Skeletal muscle satellite cell (primary cell): ENCODE measurements at regions not wholly inside any gene's neighbourhood (a gene's known extent, or its start where the extent isn't known, plus 50 kb on each side); places are given as distances from the start of the nearest gene placed in this dataset.
A peak's percentile ranks its signal among the peaks of the same experiment; 100 is the strongest.

Experiments
- H3K27me3 ChIP-seq: 2 replicates; pipeline ENCODE4 v1.7.0; 2013; ENCODE audit warnings: low read length; ENCODE audit not compliant: control insufficient read depth, insufficient read depth
- H3K36me3 ChIP-seq: 2 replicates; pipeline ENCODE4 v1.7.0; 2013; ENCODE audit warnings: mild to moderate bottlenecking, control low read depth, low read length; ENCODE audit not compliant: insufficient read depth
- H3K4me1 ChIP-seq: 2 replicates; pipeline ENCODE4 v1.7.0; 2013; ENCODE audit warnings: low read length; ENCODE audit not compliant: control insufficient read depth, insufficient read depth
- H3K4me2 ChIP-seq: 2 replicates; pipeline ENCODE4 v1.7.0; 2013; ENCODE audit warnings: mild to moderate bottlenecking, low read length
- H3K4me3 ChIP-seq: 2 replicates; pipeline ENCODE4 v1.7.0; 2013; ENCODE audit warnings: low read length
- H3K9ac ChIP-seq: 2 replicates; pipeline ENCODE4 v1.7.0; 2013; ENCODE audit warnings: mild to moderate bottlenecking, low read depth, low read length, moderate library complexity
- H3K9me3 ChIP-seq: replicated peaks from 2 replicates; pipeline ENCODE4 v1.7.0; 2013; ENCODE audit warnings: mild to moderate bottlenecking, control low read depth, low read length

DNA sequence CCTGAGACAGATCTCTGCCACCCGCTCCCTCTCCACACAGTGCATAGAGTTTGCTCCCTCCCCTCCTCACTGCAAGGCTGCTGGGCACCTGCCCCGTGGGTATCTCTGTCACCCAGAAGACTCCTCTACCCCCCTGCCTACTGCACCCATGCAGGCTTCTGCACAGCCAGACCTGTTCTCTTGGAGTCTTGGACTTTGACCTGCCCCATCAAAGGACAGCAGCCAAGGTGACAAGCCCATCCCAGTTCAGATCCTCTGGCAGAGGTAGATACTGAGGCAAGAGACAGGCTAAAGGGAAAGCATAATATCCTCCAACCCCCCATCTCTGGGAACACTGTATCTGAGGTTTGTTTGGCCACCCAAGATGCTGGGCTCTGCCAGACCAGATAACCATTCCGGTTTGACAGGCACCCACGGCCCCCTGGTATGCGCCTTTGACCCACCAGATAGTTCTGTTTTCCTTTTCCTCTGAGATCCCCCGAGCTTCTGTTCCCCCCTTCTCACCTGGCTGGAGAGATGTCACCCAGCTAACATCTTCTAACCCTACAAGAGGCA lies 239.6 kb downstream of the SOX9 start:
- H3K9ac ChIP-seq, result no peak overlapping the region
- H3K4me1 ChIP-seq, result peaks cover 38% of the 10 kb centered on the region
- H3K36me3 ChIP-seq, result no peaks in the 10 kb centered on the region
- no peak overlapping the region for H3K4me2 ChIP-seq
- no peaks in the 10 kb centered on the region for H3K9me3 ChIP-seq
- no peaks in the 10 kb centered on the region for H3K27me3 ChIP-seq
- no peak overlapping the region for H3K4me3 ChIP-seq

DNA sequence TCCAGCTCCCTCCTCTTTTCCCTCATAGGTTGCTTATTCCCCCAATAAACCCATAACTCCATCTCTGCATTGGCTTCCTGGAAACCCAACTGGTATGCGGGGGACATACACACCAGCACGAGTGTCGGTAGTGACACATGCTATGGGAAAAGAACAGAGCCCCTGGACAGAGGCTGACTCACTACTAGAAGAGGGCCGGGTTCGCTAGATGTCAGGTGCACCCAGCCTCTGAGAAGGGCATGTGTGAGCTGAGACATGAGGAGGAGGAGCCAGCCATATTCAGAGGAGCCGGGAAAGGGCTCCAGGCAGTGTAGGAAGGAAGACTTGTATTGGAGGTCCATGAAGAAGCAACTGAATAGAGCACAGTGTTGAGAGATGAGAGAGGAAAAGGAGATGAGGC lies 241.1 kb downstream of the SOX9 start:
- no peaks in the 10 kb centered on the region for H3K36me3 ChIP-seq
- no peak overlapping the region for H3K4me3 ChIP-seq
- peak overlapping the region; percentile 3 for H3K4me2 ChIP-seq
- no peaks in the 10 kb centered on the region for H3K9me3 ChIP-seq
- no peaks in the 10 kb centered on the region for H3K27me3 ChIP-seq
- H3K4me1 ChIP-seq, result peaks cover 38% of the 10 kb centered on the region
- H3K9ac ChIP-seq, result peak overlapping the region; percentile 10

- H3K9ac ChIP-seq, result peak overlapping the region; percentile 44
- H3K4me2 ChIP-seq, result peak overlapping the region; percentile 52
- H3K4me3 ChIP-seq, result no peak overlapping the region
- no peaks in the 10 kb centered on the region for H3K36me3 ChIP-seq
- H3K27me3 ChIP-seq, result no peaks in the 10 kb centered on the region
- H3K4me1 ChIP-seq, result peaks cover 38% of the 10 kb centered on the region
- no peaks in the 10 kb centered on the region for H3K9me3 ChIP-seq
Measured at GRCh38 chr17:72362376-72363088, 241.7 kb downstream of the SOX9 start.

- peak overlapping the region; percentile 52 for H3K4me2 ChIP-seq
- H3K27me3 ChIP-seq, result no peaks in the 10 kb centered on the region
- H3K36me3 ChIP-seq, result no peaks in the 10 kb centered on the region
- H3K9ac ChIP-seq, result peak overlapping the region; percentile 44
- no peaks in the 10 kb centered on the region for H3K9me3 ChIP-seq
- H3K4me1 ChIP-seq, result peaks cover 35% of the 10 kb centered on the region
- H3K4me3 ChIP-seq, result no peak overlapping the region
Measured at GRCh38 chr17:72363089-72363610, 242.3 kb downstream of the SOX9 start.

DNA sequence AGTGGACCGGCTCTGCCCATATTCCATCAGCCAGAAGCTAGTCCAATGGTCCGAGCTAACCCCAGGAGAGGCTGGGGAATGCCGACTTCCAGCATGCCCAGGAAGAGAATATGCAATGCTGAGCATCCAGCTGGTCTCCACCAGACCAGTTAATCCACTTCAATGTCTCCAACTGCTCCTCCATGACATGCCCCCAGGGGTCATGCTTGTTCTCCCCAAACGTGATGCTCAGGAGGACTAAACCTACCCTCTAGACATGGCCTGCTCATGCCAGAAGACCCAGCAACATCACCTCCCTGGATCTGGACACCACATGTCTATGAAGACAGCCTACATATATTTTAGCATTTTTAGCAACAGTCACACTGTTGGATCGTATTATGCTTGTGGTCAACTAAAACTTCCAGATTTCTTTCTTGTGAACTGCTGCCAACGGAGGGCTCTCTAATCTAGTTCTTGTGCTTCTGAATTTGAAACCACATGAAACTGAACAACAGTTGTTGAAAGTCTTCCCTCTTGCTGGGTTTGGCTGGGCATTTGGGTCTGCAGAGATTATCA lies 245.1 kb downstream of the SOX9 start:
- H3K4me3 ChIP-seq, result no peak overlapping the region
- H3K36me3 ChIP-seq, result no peaks in the 10 kb centered on the region
- peaks cover 28% of the 10 kb centered on the region for H3K4me1 ChIP-seq
- no peaks in the 10 kb centered on the region for H3K27me3 ChIP-seq
- no peaks in the 10 kb centered on the region for H3K9me3 ChIP-seq
- no peak overlapping the region for H3K9ac ChIP-seq
- no peak overlapping the region for H3K4me2 ChIP-seq

GRCh38 chr17:72366626-72367025 lies 245.8 kb downstream of the SOX9 start:
- Histone ChIP-seq H3K4me1 (peaks cover 33% of the 10 kb centered on the region), H3K4me2 (no peak overlapping the region), H3K36me3 (no peaks in the 10 kb centered on the region), H3K4me3 (no peak overlapping the region), H3K9me3 (no peaks in the 10 kb centered on the region), H3K9ac (no peak overlapping the region), H3K27me3 (no peaks in the 10 kb centered on the region)

DNA sequence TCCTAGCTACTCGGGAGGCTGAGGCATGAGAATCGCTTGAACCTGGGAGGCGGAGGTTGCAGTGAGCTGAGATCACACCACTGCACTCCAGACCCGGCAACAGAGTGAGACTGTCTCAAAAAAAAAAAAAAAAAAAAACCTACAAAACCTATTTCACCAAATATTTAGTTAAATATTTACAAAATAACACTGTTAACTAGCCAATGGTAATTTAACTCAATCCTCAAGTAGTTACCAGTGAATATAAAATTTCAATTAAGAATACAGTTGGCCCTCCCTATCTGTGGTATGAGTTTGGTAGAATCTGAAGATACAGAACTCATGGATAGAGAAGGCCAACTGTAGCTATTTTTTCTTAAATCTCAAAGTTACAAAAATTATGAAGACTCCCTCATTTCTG lies 247.4 kb downstream of the SOX9 start:
- H3K4me3 ChIP-seq, result no peak overlapping the region
- no peak overlapping the region for H3K9ac ChIP-seq
- no peaks in the 10 kb centered on the region for H3K36me3 ChIP-seq
- H3K4me2 ChIP-seq, result no peak overlapping the region
- no peaks in the 10 kb centered on the region for H3K9me3 ChIP-seq
- no peaks in the 10 kb centered on the region for H3K27me3 ChIP-seq
- peaks cover 22% of the 10 kb centered on the region for H3K4me1 ChIP-seq

DNA sequence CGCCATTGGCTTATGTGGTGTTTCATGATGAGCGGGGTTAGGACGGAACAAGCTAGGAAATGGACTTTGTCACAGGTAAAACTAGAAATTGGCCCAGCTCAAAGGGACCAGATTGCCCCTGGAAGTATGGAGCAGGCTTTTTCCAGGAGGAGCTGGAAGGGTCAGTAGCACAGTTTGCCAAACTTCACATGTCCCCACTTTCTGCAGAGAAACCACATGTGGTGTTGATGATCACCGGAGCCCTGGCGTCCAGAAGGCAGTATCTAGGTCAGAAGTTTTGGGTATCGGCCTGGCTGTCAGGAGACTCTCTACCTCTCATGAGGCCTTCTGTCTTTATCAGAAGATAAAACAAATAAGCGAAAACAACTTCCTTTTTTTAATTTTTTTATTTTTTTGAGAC lies 248.5 kb downstream of the SOX9 start:
- Histone ChIP-seq H3K9me3 (no peaks in the 10 kb centered on the region), H3K9ac (no peak overlapping the region), H3K27me3 (no peaks in the 10 kb centered on the region), H3K4me2 (no peak overlapping the region), H3K36me3 (no peaks in the 10 kb centered on the region), H3K4me3 (no peak overlapping the region), H3K4me1 (peaks cover 25% of the 10 kb centered on the region)

DNA sequence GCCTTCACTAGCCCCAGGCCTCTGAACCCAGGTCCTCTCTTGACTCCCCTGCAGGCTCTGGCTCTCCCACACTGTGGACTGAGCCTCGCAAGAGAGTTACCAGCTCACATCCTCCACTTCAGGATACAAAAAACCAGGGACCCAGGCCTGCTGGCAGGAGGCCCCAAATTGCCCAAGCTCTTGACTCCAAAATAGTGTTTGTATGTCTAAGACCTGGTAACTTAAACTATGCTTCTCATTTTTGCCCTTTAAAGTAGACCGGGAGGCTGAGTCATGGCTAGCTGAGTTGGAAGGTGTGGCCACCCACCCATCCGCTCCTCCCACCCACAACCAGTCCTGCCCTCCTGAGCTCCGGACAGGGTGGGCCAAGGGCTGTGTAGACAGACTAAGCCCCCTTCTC lies 250.0 kb downstream of the SOX9 start:
- peak overlapping the region; percentile 11 for H3K4me2 ChIP-seq
- H3K27me3 ChIP-seq, result no peaks in the 10 kb centered on the region
- H3K9me3 ChIP-seq, result no peaks in the 10 kb centered on the region
- H3K36me3 ChIP-seq, result no peaks in the 10 kb centered on the region
- H3K9ac ChIP-seq, result no peak overlapping the region
- no peak overlapping the region for H3K4me3 ChIP-seq
- peaks cover 27% of the 10 kb centered on the region for H3K4me1 ChIP-seq

- peaks cover 27% of the 10 kb centered on the region for H3K4me1 ChIP-seq
- H3K9ac ChIP-seq, result no peak overlapping the region
- no peaks in the 10 kb centered on the region for H3K27me3 ChIP-seq
- H3K4me2 ChIP-seq, result no peak overlapping the region
- H3K4me3 ChIP-seq, result no peak overlapping the region
- no peaks in the 10 kb centered on the region for H3K36me3 ChIP-seq
- no peaks in the 10 kb centered on the region for H3K9me3 ChIP-seq
Measured at GRCh38 chr17:72372185-72372584, 251.4 kb downstream of the SOX9 start.

- no peak overlapping the region for H3K4me3 ChIP-seq
- no peaks in the 10 kb centered on the region for H3K9me3 ChIP-seq
- H3K4me1 ChIP-seq, result peaks cover 27% of the 10 kb centered on the region
- no peaks in the 10 kb centered on the region for H3K27me3 ChIP-seq
- no peaks in the 10 kb centered on the region for H3K36me3 ChIP-seq
- H3K4me2 ChIP-seq, result peak overlapping the region; percentile 1
- no peak overlapping the region for H3K9ac ChIP-seq
Measured at GRCh38 chr17:72373910-72374741, 253.3 kb downstream of the SOX9 start.
